GM19099 (cell line): ENCODE measurements at regions not wholly inside any gene's neighbourhood (a gene's known extent, or its start where the extent isn't known, plus 50 kb on each side); places are given as distances from the start of the nearest gene placed in this dataset.

Source experiments
- POLR2A ChIP-seq: IDR thresholded peaks from 3 replicates; pipeline ENCODE4 v1.6.1; 2011; ENCODE audit warnings: low read depth; ENCODE audit not compliant: insufficient read length; ENCODE audit errors: extremely low read depth

DNA sequence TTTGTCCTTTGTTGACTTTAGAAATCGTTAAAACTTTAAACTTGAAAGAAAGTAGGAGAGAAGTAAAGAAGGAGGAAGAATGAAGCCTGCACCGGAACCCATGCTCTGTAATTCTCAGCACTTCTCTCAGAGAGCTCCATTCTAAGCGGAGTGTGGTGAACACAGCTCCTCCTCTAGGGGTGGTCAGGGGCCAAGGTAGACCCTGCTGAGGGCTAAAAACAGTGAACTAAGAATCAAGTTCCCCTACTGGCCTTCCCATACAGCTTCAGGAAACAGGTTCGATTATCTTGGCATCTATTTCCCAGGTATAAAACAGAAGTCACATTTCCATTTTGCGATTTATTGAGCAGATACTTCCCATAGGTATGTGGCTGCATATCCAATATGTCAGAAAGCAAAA is 92.7 kb upstream of the ASAP2 start:
- no peak for TF ChIP-seq POLR2A

DNA sequence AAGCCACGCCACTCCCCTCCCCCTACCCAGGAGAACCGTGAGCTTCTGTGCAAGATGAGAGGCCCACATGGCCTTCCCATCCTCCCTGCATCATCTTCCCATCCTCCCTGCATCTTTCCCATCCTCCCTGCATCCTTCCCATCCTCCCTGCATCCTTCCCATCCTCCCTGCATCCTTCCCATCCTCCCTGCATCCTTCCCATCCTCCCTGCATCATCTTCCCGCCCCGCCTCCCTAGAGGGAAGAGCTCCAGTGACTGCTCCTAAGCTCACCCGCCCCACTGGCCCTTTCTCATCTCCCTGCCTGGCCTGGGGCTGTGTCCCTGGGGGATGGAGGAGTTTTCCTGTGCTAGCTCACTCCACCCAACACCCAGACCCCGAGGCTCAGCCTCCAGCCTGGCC is 93.3 kb upstream of the ASAP2 start:
- TF ChIP-seq POLR2A: no peak

DNA sequence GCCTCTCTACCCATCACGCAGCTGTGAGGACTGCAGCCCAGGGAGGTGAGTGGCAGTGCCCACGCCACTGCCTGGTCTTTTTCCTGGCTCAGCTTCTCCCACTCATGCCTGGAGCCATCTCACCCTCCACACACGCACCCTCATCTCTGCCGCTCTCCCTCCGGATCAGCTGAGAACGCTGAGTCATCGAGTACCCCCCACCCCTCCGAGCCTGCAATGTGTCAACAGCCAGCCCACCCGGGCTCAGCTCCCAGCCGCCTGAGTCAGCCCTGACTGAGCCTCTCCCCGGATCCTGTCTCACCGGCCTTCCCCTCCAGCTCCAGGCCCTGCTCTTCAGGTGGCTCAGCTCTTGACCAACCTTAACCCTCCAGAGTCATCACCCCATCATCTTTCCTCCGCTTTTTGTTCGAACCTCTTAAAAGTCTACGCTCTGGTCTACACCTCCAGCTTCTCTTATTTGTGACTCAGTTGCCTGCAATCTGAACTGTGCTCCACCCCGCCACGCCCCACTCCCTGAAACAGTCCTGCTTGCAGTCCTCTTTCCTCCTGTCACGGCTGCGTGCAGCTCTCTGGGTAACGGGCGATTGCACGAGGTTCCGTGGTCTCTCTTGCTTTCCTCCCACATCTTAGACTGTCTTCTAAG is 94.4 kb upstream of the ASAP2 start:
- no peak for TF ChIP-seq POLR2A

DNA sequence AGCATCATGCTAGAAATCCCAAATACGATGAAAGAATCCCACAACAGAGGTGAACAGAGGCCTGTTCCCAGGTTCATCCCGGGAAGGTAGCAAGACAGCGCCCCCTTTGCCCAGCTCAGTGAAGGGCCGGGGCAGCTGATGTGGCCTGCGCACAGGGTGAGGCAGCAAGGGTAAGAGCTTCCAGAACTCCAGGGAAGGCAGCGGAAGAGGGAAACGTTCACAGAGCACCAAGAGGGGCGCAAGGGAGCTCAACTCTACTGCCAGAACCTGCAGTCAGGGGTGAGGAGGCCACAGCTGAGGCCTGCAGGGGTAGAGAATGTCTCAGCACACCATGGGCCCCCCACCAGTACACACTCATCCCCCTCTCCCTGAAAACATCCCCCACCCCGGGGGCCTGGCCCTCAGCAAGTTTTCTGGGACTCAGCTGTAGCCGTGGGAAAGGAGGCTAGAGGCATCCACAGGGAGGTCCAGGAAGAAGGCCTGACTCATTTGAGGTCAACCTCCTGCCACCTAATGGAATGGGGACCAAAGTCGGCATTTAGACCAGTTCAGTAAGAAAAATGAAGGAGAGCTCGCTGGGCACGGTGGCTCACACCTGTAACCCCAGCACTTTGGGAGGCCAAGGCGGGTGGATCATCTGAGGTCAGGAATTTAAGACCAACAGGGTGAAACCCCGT is 95.6 kb upstream of the ASAP2 start:
- TF ChIP-seq POLR2A: no peak

DNA sequence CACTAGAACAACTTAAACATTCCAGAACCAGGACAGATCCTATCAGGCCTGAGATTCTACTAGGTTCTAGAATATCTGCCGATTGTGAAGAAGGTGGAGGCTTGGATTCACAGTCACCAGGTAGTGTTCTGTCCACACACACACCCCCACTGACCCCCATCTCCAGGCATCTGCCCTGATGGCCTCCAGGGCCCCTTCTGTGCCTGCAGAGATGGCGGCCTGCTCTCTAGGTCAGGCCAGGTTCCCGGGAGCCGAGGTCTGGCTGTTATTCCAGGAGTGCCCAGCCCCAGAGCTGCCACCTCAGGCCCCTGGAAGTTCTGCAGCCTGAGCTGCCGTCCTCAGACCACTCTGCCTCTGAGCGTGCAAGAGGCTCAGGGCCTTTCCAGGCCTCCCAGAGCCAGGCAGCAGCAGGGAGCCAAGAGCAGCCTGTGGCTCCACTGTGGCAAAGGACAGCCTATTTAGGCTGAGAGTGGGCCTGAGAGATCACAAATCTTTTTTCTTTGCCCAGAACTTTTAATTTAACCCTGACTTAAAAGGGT is 96.2 kb upstream of the ASAP2 start:
- no peak for TF ChIP-seq POLR2A

DNA sequence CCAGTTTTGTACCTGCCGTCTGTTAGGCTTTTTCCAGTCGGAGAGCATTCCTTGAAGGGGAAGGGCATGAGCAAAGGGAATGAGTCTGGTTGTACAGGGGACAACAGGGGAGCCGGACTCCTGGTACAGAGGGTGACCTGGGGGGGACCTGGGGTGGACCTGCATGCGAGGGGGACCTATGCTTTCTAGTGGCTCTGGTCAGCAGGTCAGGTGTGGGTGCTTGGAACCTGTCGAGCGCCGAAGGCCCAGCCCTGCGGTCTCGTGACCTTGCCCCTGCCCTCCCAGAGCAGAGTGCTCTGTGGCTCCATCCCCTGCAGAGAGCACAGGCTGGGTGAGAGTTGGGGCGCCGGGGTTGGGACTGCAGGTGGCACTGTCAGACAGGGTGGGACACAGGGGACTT is 96.7 kb upstream of the ASAP2 start:
- no peak for TF ChIP-seq POLR2A

DNA sequence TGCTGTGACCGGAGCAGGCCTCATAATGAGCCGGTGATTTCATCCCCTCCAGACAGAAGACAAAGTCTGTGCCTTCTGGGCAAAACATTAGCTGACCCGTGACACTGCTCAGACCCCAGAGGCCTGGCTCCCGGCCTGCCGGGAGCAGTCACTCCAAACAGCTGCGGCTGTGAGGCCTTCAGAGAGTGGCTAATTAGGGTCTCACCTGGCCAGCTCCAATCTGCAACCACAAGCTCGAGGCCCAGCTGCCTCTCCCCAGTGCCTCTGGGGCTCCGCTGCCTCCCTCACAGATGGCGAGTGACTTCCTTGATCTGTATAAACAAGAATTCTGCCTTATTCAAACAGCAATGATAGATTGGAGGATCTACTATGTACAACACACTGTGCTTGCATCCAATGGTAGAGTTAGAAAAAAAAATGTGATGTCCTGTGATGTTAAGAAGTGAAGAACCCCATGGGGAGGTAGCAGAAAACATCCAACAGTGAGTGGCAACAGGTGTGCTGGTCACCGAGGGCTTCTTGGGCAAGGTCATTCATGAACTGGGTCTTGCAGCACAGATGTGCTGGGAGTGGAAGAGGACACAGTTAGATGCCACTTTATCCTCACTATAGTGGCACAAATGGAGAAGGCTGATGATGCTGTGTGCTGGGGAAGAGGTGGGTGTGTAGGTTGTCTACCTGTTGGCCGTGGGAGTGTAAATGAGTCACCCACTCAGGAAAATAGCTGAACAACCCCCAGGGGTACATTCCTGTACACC is 98.2 kb upstream of the ASAP2 start:
- no peak for TF ChIP-seq POLR2A

DNA sequence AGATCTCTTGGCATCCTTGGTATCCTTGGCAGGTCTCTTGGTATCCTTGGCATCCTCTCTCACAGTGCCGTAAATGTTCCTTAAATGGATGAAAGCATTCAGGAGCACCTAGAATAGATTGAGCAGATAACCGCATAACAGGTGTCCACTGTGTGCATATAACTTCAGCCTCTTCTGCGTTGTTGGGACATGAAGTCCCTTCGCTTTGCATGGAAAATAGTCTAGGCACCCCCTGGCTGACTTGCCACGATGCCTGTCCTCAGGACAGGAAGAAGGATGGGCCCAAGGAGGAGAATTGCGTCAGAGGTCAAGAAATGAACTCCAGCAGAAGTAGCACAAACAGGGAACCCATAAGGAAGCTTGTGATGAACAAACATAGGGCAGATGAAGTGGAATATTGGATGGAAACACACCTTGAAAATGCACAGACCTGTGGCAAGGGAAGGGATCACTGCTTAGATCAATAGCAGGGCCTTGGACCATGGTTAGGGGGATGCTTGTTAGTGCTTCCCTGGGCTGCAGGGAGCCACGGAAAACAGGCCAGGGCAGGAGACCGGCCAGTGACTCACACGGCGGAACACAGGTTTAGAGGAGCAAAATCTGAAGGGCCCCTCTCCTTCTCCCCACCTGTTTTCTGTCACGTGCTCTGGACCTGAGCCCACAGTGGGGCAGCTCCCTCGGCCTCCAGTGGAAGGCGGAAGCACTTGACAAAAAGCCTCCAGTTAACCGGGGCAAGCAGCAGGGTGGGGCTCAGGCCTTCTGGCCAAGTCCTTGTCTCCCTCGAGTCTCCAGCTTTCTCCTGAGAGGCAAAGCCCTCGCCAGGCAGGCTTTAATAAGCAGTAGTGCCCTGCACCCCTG is 99.2 kb upstream of the ASAP2 start:
- no peak for TF ChIP-seq POLR2A

DNA sequence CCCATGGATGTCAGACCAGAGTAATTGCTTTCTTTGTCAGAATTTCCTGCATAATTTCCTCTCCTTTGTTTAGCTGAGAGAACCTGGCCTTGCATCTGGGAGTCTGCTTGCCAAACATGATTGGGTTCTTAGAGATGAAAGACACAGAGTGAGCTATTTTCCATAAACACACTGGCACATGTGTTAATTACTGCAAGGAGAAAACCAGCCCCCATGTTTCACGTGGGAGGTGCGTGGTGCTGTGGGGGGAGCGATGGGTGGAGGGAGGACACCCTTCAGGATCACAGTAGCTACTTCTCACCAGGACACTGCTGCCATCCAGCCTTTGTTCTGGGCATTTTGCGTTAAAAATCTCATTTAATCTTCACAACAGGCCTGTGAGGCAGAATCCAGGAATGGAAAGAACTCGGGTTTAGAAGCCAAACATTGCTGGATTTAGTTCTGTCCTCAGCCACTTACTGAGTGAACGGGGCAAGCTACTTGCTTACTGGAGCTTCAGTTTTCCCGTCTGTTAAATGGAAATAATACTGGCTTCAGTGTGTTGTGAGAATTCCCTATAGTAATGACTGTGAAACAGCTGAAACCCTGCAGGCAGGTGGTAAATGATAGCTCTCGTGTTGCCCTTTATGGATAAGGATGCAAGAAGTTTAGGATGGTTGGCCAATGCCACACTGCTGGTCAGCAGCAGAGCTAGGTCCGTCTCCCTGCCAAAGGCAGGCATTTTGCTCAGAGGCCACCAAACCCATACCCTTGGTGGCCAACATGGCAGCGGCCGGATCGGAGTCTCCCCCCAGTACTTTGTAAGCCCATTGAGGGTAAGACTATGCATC is 100.1 kb upstream of the ASAP2 start:
- no peak for TF ChIP-seq POLR2A

DNA sequence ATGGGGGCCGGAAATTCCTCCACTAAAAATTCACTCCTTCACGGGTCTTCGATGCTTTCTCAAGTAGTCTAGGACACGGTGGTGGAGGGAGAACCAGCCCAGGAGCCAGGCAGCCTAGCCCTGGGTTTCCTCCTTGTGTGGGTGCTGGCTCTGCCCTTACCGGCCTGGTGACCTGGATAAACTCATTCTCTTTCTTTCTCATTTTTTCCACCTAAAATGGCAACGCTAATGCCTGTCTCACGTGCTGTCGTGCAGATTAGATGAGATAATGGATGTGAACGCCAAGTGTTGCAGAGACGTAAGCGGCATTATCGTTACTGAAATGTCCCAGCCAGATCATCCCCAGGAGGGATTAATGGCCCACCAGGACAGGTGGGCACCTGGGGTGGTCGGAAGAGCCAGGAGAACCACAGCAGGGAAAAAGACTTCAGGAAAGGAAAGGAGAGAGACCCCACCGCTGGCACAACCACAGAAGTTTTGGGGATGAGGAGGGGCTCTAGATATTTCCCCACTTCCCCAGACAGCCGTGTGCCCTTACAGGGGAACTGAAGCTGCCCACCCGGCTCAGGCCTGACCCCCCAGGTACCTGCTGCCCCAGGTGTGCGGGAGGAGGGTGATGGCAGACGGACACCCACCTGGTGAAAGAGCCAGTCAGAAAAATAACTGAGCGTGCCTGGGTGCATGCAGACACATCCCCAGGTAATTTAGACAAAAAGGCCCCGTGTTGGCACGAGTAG is 100.8 kb upstream of the ASAP2 start:
- no peak for TF ChIP-seq POLR2A

DNA sequence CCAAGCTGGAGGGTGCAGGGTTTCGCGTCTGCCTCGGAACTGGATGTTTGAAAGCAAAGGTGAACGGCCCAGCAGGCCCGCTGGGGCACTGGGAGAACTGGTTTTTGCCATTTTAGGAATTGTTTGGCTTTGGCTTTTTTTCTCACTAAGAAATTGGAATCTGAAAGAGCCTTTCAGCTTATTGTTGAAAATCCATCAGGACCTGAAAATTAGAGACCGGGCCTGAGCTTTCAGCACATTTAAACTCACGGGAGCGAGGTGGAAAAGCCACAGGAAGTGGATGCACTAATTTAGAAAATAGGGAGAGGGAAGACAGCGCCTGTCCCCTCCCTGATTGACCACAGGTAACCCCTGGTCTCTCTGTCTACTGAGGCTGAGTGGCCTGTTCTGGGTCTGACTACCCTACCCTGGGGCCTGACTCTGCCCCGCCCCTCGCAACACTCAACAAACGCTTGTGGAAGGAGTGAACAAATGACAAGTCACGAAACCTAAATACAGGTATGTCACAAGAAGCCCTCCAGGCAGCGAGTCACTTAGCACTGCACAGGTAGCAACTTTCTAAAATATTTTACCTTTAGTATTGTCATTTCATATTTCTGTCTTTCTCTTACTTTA is 100.3 kb upstream of the MBOAT2 start:
- no peak for TF ChIP-seq POLR2A

DNA sequence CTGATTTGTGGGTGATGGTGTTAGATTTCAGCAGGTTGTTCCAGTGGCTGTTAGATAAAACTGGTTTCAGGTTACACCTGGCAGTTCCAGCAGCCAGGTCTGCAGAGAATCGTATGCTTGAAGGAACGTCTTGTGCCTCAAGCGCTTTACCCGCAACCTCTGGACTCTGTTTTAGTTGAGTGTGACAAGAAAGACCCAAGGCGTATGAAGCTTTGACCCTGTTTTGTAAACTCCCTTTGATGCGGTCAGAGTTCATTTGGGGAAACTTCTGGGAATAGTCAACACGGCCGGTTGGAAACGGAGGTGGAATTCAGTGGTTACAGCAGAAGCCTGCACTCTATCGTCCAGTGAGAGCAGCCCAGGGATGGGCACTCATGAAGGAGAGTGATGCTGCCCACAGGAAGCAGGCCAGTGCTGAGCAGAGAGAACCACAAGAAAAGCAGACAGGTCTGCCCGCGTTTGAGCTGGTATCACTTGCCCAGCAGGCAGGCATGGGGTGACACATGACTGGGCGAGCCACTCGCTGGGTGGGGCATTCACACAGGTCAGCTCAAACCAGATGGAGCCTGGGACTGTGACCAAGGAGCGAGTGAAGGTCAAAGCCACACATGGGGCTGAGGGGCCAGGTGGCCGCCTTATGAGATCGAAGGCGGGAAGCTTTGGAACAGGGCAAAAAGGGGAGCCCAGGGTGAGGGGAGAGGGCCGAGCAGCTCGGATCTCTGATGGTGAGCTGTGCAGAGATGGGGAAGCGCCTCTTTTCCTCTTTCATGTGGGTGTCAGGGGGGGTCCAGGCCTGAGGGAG is 99.6 kb upstream of the MBOAT2 start:
- TF ChIP-seq POLR2A: no peak
